Ishikawa (cell line): ENCODE measurements at regions not wholly inside any gene's neighbourhood (a gene's known extent, or its start where the extent isn't known, plus 50 kb on each side); places are given as distances from the start of the nearest gene placed in this dataset.

ENCODE experiments used
- CEBPB ChIP-seq: IDR thresholded peaks from 2 replicates; pipeline ENCODE4 v1.6.1; 2012
- CREB1 ChIP-seq: IDR thresholded peaks from 2 replicates; pipeline ENCODE4 v1.6.1; 2012; ENCODE audit warnings: low read depth
- EGR1 ChIP-seq: IDR thresholded peaks from 2 replicates; pipeline ENCODE4 v1.6.1; 2012
- EP300 ChIP-seq: IDR thresholded peaks from 2 replicates; pipeline ENCODE4 v1.6.1; 2012; ENCODE audit warnings: borderline replicate concordance
- FOXM1 ChIP-seq: IDR thresholded peaks from 2 replicates; pipeline ENCODE4 v1.6.1; 2012; ENCODE audit warnings: low read depth, borderline replicate concordance
- MAX ChIP-seq: IDR thresholded peaks from 2 replicates; pipeline ENCODE4 v1.6.1; 2012
- NFIC ChIP-seq: IDR thresholded peaks from 2 replicates; pipeline ENCODE4 v1.6.1; 2012
- RAD21 ChIP-seq: IDR thresholded peaks from 2 replicates; pipeline ENCODE4 v1.6.1; 2012; ENCODE audit warnings: low read depth
- REST ChIP-seq: IDR thresholded peaks from 2 replicates; pipeline ENCODE4 v1.6.1; 2012; ENCODE audit warnings: low read depth, mild to moderate bottlenecking
- TAF1 ChIP-seq: IDR thresholded peaks from 2 replicates; pipeline ENCODE4 v1.6.1; 2012; ENCODE audit warnings: low read depth, mild to moderate bottlenecking
- TCF12 ChIP-seq: IDR thresholded peaks from 2 replicates; pipeline ENCODE4 v1.6.1; 2012; ENCODE audit warnings: low read depth
- TEAD4 ChIP-seq: IDR thresholded peaks from 2 replicates; pipeline ENCODE4 v1.6.1; 2012
- USF1 ChIP-seq: IDR thresholded peaks from 2 replicates; pipeline ENCODE4 v1.6.1; 2012
- YY1 ChIP-seq: IDR thresholded peaks from 2 replicates; pipeline ENCODE4 v1.6.1; 2012; ENCODE audit warnings: low read depth
- ZBTB7A ChIP-seq: IDR thresholded peaks from 2 replicates; pipeline ENCODE4 v1.6.1; 2012; ENCODE audit warnings: low read depth

GRCh38 chr14:65312859-65313258 lies 99.7 kb upstream of the FUT8 start:
- TF ChIP-seq TAF1, result no peak
- TF ChIP-seq REST, result no peak
- TF ChIP-seq USF1, result no peak
- TF ChIP-seq NFIC, result no peak
- no peak for TF ChIP-seq EGR1
- no peak for TF ChIP-seq CREB1
- no peak for TF ChIP-seq EP300
- no peak for TF ChIP-seq MAX
- TF ChIP-seq RAD21, result no peak
- TF ChIP-seq YY1, result no peak
- no peak for TF ChIP-seq ZBTB7A
- no peak for TF ChIP-seq FOXM1
- TF ChIP-seq CEBPB, result no peak
- no peak for TF ChIP-seq TEAD4
- no peak for TF ChIP-seq TCF12

- TF ChIP-seq NFIC (no peak), CREB1 (no peak), RAD21 (no peak), TCF12 (no peak), CEBPB (no peak), TEAD4 (no peak), YY1 (no peak), TAF1 (no peak), ZBTB7A (no peak), MAX (no peak), EP300 (no peak), REST (no peak)
Observed at GRCh38 chr14:65318636-65319506, 93.7 kb upstream of the FUT8 start.

- TF ChIP-seq YY1 (no peak), TAF1 (no peak), TEAD4 (no peak), REST (no peak), RAD21 (no peak), TCF12 (no peak), MAX (no peak), EP300 (no peak), CEBPB (no peak), EGR1 (no peak), CREB1 (no peak)
Observed at GRCh38 chr14:65320661-65321308, 91.7 kb upstream of the FUT8 start.

GRCh38 chr14:65321370-65321875 lies 91.1 kb upstream of the FUT8 start:
- no peak for TF ChIP-seq USF1
- no peak for TF ChIP-seq EGR1
- no peak for TF ChIP-seq EP300
- TF ChIP-seq CREB1, result no peak
- no peak for TF ChIP-seq TAF1
- no peak for TF ChIP-seq TEAD4
